ENCODE measurements at regions not wholly inside any gene's neighbourhood (a gene's known extent, or its start where the extent isn't known, plus 50 kb on each side); places are given as distances from the start of the nearest gene placed in this dataset.
"Not testable (repeated sequence)": the region's sequence is repeated elsewhere in the genome, so short reads cannot be mapped to it uniquely, and the experiment has no call there.

GRCh38 chr2:14999114-14999661 is 366.7 kb downstream of the LRATD1 start (continued):
- no peak for TF ChIP-seq EZH2 (IDR thresholded peaks at IDR 0.05)
- TF ChIP-seq ATF3 (IDR thresholded peaks at IDR 0.05): no peak
- no peak for TF ChIP-seq SP1 (IDR thresholded peaks at IDR 0.05; ENCODE audit: low read depth)
- no peak for TF ChIP-seq JUND (IDR thresholded peaks at IDR 0.05)

- BruUV-seq (replicated peaks); H3K79me2 ChIP-seq (ENCODE audit: insufficient read depth, low read length); H3K4me1 ChIP-seq (ENCODE audit: control insufficient read depth in 1 of 2, insufficient read depth in 2 of 2, low read length in 2 of 2); H3K9me3 ChIP-seq (ENCODE audit: control insufficient read depth in 1 of 2, insufficient read depth in 1 of 2, low read depth in 1 of 2, low read length in 2 of 2); CTCF ChIA-PET; POLR2A ChIA-PET; H3K9ac ChIP-seq (ENCODE audit: low read length); H3K4me3 ChIP-seq (replicated peaks in 1 of 2; ENCODE audit: low read depth in 1 of 2, low read length in 2 of 2); H4K20me1 ChIP-seq (ENCODE audit: insufficient read depth); RAD21 ChIA-PET (ENCODE audit: low non-redundant PET in 1 of 2, low total read pairs in 2 of 2, uncharacterized antibody in 2 of 2, unreplicated experiment in 2 of 2); ATAC-seq; H3K4me2 ChIP-seq (ENCODE audit: low read length); H2AFZ ChIP-seq (ENCODE audit: low read depth, low read length, poor library complexity, severe bottlenecking); H3K36me3 ChIP-seq (ENCODE audit: control insufficient read depth in 1 of 2, insufficient read depth in 2 of 2, low read length in 2 of 2); H3K9me2 ChIP-seq (ENCODE audit: insufficient read depth); H3K27ac ChIP-seq (ENCODE audit: low read depth, low read length); intact Hi-C loops (cut with micrococcal nuclease); DNase-seq (ENCODE audit: low read depth, low spot score): not testable (repeated sequence)
- H3K27me3 ChIP-seq (ENCODE audit: insufficient read depth, low read length): peaks cover 14% of the 10 kb centered on the region; the same call in 1 of the 2 replicates
These were observed 370.0 kb downstream of the LRATD1 start for GRCh38 chr2:15002519-15002918.

- ATAC-seq (no peak), DNase-seq (ENCODE audit: low read depth, low spot score) (no peak)
- no peak overlapping the region for H3K4me2 ChIP-seq (ENCODE audit: low read length)
- no peaks in the 10 kb centered on the region for H4K20me1 ChIP-seq (ENCODE audit: insufficient read depth)
- no peaks in the 10 kb centered on the region for H3K9me2 ChIP-seq (ENCODE audit: insufficient read depth)
- H3K27ac ChIP-seq (ENCODE audit: low read depth, low read length): no peak overlapping the region
- H3K36me3 ChIP-seq (ENCODE audit: control insufficient read depth in 1 of 2, insufficient read depth in 2 of 2, low read length in 2 of 2): no peaks in the 10 kb centered on the region
- no peaks in the 10 kb centered on the region for H3K4me1 ChIP-seq (ENCODE audit: control insufficient read depth in 1 of 2, insufficient read depth in 2 of 2, low read length in 2 of 2)
- ChIA-PET POLR2A (no interaction called here), CTCF (no interaction called here), RAD21 (ENCODE audit: low non-redundant PET in 1 of 2, low total read pairs in 2 of 2, uncharacterized antibody in 2 of 2, unreplicated experiment in 2 of 2) (no interaction called here)
- H2AFZ ChIP-seq (ENCODE audit: low read depth, low read length, poor library complexity, severe bottlenecking): no peak overlapping the region
- H3K79me2 ChIP-seq (ENCODE audit: insufficient read depth, low read length): no peaks in the 10 kb centered on the region
- H3K4me3 ChIP-seq (replicated peaks in 1 of 2; ENCODE audit: low read depth in 1 of 2, low read length in 2 of 2): no peak overlapping the region
- no peaks in the 10 kb centered on the region for H3K9me3 ChIP-seq (ENCODE audit: control insufficient read depth in 1 of 2, insufficient read depth in 1 of 2, low read depth in 1 of 2, low read length in 2 of 2)
- intact Hi-C loops (cut with micrococcal nuclease): no loop called here
- no peak overlapping the region for H3K9ac ChIP-seq (ENCODE audit: low read length)
- H3K27me3 ChIP-seq (ENCODE audit: insufficient read depth, low read length): peaks cover 12% of the 10 kb centered on the region; the same call in 1 of the 2 replicates
- BruUV-seq (replicated peaks): no TSS peak
- TF ChIP-seq POLR2A (IDR thresholded peaks at IDR 0.05; ENCODE audit: borderline replicate concordance, extremely low read depth, insufficient read depth, insufficient read length) (no peak), JUND (IDR thresholded peaks at IDR 0.05) (no peak), SRF (IDR thresholded peaks at IDR 0.05; ENCODE audit: low read depth) (no peak), ZBTB33 (IDR thresholded peaks at IDR 0.05; ENCODE audit: extremely low read depth, insufficient replicate concordance, low read length) (no peak), FOSL1 (IDR thresholded peaks at IDR 0.05; ENCODE audit: low read depth) (no peak), REST (IDR thresholded peaks at IDR 0.05; ENCODE audit: low read depth) (no peak), YY1 (IDR thresholded peaks at IDR 0.05; ENCODE audit: extremely low read depth, insufficient replicate concordance, low read depth, low read length) (no peak), ELF1 (IDR thresholded peaks at IDR 0.05; ENCODE audit: borderline replicate concordance, low read depth) (no peak), TCF7L2 (IDR thresholded peaks at IDR 0.05; ENCODE audit: borderline replicate concordance, extremely low read depth, insufficient read depth, insufficient read length) (no peak), ZFX (IDR thresholded peaks at IDR 0.05) (no peak), CBX3 (IDR thresholded peaks at IDR 0.05; ENCODE audit: low read depth) (no peak), EZH2 (IDR thresholded peaks at IDR 0.05) (no peak), SP1 (IDR thresholded peaks at IDR 0.05; ENCODE audit: low read depth) (no peak)
These were observed 374.1 kb downstream of the LRATD1 start for GRCh38 chr2:15006667-15007066.
